KG1 (cell line): ENCODE measurements at regions not wholly inside any gene's neighbourhood (a gene's known extent, or its start where the extent isn't known, plus 50 kb on each side); places are given as distances from the start of the nearest gene placed in this dataset.
"Not testable (repeated sequence)": the region's sequence is repeated elsewhere in the genome, so short reads cannot be mapped to it uniquely, and the experiment has no call there.

Experiments
- DNase-seq: peaks from one replicate; lab custom pipeline; 2025; lab: John Stamatoyannopoulos, UW

GRCh38 chr4:77220828-77221613 is 64.0 kb downstream of the CCNG2 start:
- no peak for DNase-seq

- DNase-seq = no peak
These were observed 68.0 kb downstream of the CCNG2 start for GRCh38 chr4:77225022-77225421.

- DNase-seq = no peak
These were observed 70.1 kb downstream of the CCNG2 start for GRCh38 chr4:77226939-77227705.

GRCh38 chr4:77229433-77229832 is 72.4 kb downstream of the CCNG2 start:
- no peak for DNase-seq

GRCh38 chr4:77232653-77233052 is 75.6 kb downstream of the CCNG2 start:
- no peak for DNase-seq

- DNase-seq = no peak
These were observed 78.4 kb downstream of the CCNG2 start for GRCh38 chr4:77235289-77235854.

- DNase-seq = no peak
These were observed 79.8 kb downstream of the CCNG2 start for GRCh38 chr4:77236806-77237205.

- DNase-seq = peak; percentile 32
These were observed 83.6 kb downstream of the CCNG2 start for GRCh38 chr4:77240469-77241066.

GRCh38 chr4:77248805-77249204 is 91.8 kb downstream of the CCNG2 start:
- DNase-seq = no peak

GRCh38 chr4:77251751-77252150 is 94.7 kb downstream of the CCNG2 start:
- DNase-seq = no peak

GRCh38 chr4:77263247-77263646 is 106.2 kb downstream of the CCNG2 start:
- no peak for DNase-seq

GRCh38 chr4:77263976-77264375 is 107.0 kb downstream of the CCNG2 start:
- not testable (repeated sequence) for DNase-seq

GRCh38 chr4:77264826-77265225 is 107.8 kb downstream of the CCNG2 start:
- DNase-seq = no peak

GRCh38 chr4:77268108-77268507 is 111.1 kb downstream of the CCNG2 start:
- no peak for DNase-seq

- no peak for DNase-seq
These were observed 112.5 kb downstream of the CCNG2 start for GRCh38 chr4:77269505-77269904.

GRCh38 chr4:77273412-77273811 is 116.4 kb downstream of the CCNG2 start:
- no peak for DNase-seq

- not testable (repeated sequence) for DNase-seq
These were observed 122.1 kb downstream of the CCNG2 start for GRCh38 chr4:77279114-77279513.

GRCh38 chr4:77282305-77282704 is 125.3 kb downstream of the CCNG2 start:
- DNase-seq = no peak

GRCh38 chr4:77284036-77284435 is 127.0 kb downstream of the CCNG2 start:
- DNase-seq = no peak

GRCh38 chr4:77286906-77287305 is 129.9 kb downstream of the CCNG2 start:
- DNase-seq = no peak

GRCh38 chr4:77293426-77293825 is 136.4 kb downstream of the CCNG2 start:
- DNase-seq = no peak

GRCh38 chr4:77300996-77301395 is 144.0 kb downstream of the CCNG2 start:
- DNase-seq = not testable (repeated sequence)

- no peak for DNase-seq
These were observed 148.8 kb downstream of the CCNG2 start for GRCh38 chr4:77305766-77306165.
